IMR-90 (cell line): ENCODE measurements at regions not wholly inside any gene's neighbourhood (a gene's known extent, or its start where the extent isn't known, plus 50 kb on each side); places are given as distances from the start of the nearest gene placed in this dataset.

Experiments used
- MAZ ChIP-seq: IDR thresholded peaks from 2 replicates; pipeline ENCODE4 v1.6.1; 2012; ENCODE audit warnings: low read depth, mild to moderate bottlenecking, low read length, improper control_type of control experiment, moderate library complexity, borderline replicate concordance
- MXI1 ChIP-seq: IDR thresholded peaks from 2 replicates; pipeline ENCODE4 v1.6.1; 2012; ENCODE audit warnings: low read depth, mild to moderate bottlenecking, low read length, moderate library complexity, borderline replicate concordance
- TF ChIP-seq, protein P1 (sequence below): conservative IDR thresholded peaks from 2 replicates; pipeline ENCODE4 v1.5.1; 2012; ENCODE audit warnings: mild to moderate bottlenecking, low read depth, low read length, improper control_type of control experiment
- TF ChIP-seq, protein P2 (sequence below): fragments of 150-350 bp; IDR thresholded peaks from 2 replicates; pipeline ENCODE4 v1.6.1; 2016; ENCODE audit warnings: low read depth, mild to moderate bottlenecking, low read length, moderate library complexity, borderline replicate concordance

- TF ChIP-seq MAZ = no peak
- TF ChIP-seq, protein P1, sequence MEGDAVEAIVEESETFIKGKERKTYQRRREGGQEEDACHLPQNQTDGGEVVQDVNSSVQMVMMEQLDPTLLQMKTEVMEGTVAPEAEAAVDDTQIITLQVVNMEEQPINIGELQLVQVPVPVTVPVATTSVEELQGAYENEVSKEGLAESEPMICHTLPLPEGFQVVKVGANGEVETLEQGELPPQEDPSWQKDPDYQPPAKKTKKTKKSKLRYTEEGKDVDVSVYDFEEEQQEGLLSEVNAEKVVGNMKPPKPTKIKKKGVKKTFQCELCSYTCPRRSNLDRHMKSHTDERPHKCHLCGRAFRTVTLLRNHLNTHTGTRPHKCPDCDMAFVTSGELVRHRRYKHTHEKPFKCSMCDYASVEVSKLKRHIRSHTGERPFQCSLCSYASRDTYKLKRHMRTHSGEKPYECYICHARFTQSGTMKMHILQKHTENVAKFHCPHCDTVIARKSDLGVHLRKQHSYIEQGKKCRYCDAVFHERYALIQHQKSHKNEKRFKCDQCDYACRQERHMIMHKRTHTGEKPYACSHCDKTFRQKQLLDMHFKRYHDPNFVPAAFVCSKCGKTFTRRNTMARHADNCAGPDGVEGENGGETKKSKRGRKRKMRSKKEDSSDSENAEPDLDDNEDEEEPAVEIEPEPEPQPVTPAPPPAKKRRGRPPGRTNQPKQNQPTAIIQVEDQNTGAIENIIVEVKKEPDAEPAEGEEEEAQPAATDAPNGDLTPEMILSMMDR = no peak
- TF ChIP-seq, protein P2, sequence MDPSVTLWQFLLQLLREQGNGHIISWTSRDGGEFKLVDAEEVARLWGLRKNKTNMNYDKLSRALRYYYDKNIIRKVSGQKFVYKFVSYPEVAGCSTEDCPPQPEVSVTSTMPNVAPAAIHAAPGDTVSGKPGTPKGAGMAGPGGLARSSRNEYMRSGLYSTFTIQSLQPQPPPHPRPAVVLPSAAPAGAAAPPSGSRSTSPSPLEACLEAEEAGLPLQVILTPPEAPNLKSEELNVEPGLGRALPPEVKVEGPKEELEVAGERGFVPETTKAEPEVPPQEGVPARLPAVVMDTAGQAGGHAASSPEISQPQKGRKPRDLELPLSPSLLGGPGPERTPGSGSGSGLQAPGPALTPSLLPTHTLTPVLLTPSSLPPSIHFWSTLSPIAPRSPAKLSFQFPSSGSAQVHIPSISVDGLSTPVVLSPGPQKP = no peak
- TF ChIP-seq MXI1 = no peak
Measured at GRCh38 chr22:34966980-34967565, 98.9 kb upstream of the ISX start.
